DOHH2 (cell line): ENCODE measurements at regions not wholly inside any gene's neighbourhood (a gene's known extent, or its start where the extent isn't known, plus 50 kb on each side); places are given as distances from the start of the nearest gene placed in this dataset.

ENCODE experiments used
- CTCF ChIP-seq: fragments of 200-600 bp; sonication (generic); IDR thresholded peaks from one replicate; pipeline ENCODE4 v1.5.1; 2014; ENCODE audit warnings: antibody characterized with exemption, mild to moderate bottlenecking, low read depth, low read length; ENCODE audit not compliant: poor library complexity, severe bottlenecking
- EZH2phosphoT487 ChIP-seq: fragments of 200-600 bp; sonication (generic); IDR thresholded peaks from 2 replicates; pipeline ENCODE4 v1.6.1; 2017; ENCODE audit warnings: borderline replicate concordance, mild to moderate bottlenecking, antibody characterized with exemption, low read length, moderate library complexity, mixed read lengths

GRCh38 chr9:23938908-23939307 lies 112.9 kb upstream of the ELAVL2 start:
- no peak for TF ChIP-seq CTCF
- TF ChIP-seq EZH2phosphoT487, result no peak
